Esophagus squamous epithelium (tissue), 4 donors: ENCODE measurements at regions not wholly inside any gene's neighbourhood (a gene's known extent, or its start where the extent isn't known, plus 50 kb on each side); places are given as distances from the start of the nearest gene placed in this dataset.

Source experiments
- POLR2A ChIP-seq, 4 donors: fragments of 450-650 bp; IDR thresholded peaks; one replicate each; pipeline ENCODE4 v1.6.1; 2017; ENCODE audit warnings: antibody characterized with exemption in 4 of 4, mild to moderate bottlenecking in 4 of 4, moderate library complexity in 3 of 4
- TF ChIP-seq, protein P1 (sequence below), 6 experiments: fragments of 450-650 bp in 4 of 6; fragments of 200-600 bp in 2 of 6; sonication (generic) in 2 of 6; IDR thresholded peaks; one replicate each; pipeline ENCODE4 v1.5.1; 2016 to 2019; ENCODE audit warnings: antibody characterized with exemption in 6 of 6, mild to moderate bottlenecking in 4 of 6, moderate library complexity in 4 of 6

GRCh38 chr6:95288251-95288650 is 289.1 kb upstream of the MANEA start:
- TF ChIP-seq, protein P1, sequence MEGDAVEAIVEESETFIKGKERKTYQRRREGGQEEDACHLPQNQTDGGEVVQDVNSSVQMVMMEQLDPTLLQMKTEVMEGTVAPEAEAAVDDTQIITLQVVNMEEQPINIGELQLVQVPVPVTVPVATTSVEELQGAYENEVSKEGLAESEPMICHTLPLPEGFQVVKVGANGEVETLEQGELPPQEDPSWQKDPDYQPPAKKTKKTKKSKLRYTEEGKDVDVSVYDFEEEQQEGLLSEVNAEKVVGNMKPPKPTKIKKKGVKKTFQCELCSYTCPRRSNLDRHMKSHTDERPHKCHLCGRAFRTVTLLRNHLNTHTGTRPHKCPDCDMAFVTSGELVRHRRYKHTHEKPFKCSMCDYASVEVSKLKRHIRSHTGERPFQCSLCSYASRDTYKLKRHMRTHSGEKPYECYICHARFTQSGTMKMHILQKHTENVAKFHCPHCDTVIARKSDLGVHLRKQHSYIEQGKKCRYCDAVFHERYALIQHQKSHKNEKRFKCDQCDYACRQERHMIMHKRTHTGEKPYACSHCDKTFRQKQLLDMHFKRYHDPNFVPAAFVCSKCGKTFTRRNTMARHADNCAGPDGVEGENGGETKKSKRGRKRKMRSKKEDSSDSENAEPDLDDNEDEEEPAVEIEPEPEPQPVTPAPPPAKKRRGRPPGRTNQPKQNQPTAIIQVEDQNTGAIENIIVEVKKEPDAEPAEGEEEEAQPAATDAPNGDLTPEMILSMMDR (IDR thresholded peaks at IDR 0.05) = no peak
- no peak for TF ChIP-seq POLR2A (IDR thresholded peaks at IDR 0.05)
